Right lung (tissue), 2 donors: ENCODE measurements at regions not wholly inside any gene's neighbourhood (a gene's known extent, or its start where the extent isn't known, plus 50 kb on each side); places are given as distances from the start of the nearest gene placed in this dataset.

Source experiments
- DNase-seq, 2 donors: peaks; one replicate each; pipeline ENCODE4 v3.0.0-alpha.2; 2013

DNA sequence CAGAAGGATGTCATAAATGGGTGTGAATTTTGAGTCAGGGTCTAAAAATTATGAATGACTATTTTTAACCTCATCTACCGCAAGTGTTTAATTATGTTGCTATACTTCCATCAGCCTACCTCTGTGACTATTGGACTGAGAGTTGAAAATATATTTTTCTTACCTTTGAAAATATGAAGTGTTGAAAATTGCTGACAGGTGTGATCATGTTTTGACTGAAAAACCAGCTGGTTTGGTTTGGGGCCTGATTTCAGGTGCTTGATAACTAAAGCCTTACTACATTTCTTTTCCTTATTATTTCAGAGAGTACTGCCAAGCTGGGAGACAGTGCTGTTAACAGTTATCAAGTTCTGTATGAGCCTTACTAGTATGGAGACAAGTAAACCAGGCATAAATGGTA lies 107.2 kb upstream of the DUSP10 start:
- no peak for DNase-seq

DNA sequence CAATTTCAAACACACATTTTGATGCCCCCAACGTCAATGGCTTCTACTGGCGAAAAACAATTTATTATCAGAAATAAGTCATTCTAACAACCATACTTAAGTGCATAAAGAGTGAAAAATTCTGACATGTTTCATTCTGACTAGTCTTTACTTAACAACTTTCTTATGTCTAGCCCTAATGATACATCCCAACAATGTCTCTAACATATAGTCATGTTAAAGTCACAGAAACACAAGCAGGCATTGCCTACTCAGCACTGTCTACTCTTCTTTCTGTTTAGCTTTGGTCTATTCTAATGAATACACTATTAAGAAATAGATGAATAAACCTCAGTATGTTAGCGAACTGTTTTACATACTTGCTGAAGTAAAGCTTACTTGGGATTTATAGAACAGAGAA lies 105.8 kb upstream of the DUSP10 start:
- no peak for DNase-seq

DNA sequence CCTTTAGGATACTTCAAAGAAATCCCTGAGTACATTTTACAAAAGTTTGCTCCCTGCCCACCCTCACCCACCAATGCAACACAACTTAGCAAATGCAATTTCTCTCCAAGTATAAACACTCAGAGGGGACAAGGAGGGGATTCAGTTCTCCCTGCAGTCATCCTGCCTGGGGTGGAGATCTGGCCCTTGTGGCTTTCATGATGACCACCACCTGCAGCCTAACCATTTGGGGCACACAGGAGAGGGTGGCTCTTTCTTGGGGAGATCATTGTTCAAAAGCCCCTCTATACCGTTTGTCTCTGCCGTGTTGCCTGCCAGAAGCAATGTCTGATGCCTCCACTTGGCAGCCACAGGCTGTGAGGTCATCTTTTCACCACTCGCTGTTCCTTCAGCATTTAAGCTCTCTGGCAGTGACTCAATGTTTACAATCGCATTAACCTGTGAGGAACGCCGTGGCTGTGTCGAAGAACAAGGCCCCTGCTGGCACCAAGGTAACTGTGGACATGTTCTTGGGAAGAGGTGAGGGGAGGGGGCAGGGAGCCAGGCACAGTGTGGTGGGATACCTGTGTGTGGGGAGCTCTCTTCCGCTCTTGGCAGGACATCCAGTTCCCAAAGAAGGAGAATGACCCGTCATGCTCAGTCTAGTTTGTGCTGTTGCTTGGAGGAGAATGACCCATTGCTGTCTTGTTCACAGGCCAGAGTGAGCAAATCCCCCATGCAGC lies 103.9 kb upstream of the DUSP10 start:
- peak in 1 of 2 donors; percentile 31 for DNase-seq

DNA sequence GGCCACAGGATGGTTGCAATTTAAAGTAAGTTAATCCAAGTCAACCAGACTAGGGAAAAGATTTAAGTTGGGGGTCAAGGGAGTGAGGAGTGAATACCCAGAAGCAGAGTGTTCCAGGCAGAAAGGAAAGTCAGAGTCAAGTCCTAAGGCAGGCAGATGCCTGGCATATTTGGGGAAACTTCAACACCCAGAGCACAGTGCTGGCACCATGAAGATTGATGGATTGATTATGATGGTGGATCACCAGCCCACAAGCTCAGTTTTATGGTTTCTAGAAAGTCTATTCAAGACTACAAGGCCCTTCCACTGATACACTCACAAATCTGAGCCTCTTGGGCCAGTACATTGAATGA lies 100.1 kb upstream of the DUSP10 start:
- DNase-seq, result no peak

DNA sequence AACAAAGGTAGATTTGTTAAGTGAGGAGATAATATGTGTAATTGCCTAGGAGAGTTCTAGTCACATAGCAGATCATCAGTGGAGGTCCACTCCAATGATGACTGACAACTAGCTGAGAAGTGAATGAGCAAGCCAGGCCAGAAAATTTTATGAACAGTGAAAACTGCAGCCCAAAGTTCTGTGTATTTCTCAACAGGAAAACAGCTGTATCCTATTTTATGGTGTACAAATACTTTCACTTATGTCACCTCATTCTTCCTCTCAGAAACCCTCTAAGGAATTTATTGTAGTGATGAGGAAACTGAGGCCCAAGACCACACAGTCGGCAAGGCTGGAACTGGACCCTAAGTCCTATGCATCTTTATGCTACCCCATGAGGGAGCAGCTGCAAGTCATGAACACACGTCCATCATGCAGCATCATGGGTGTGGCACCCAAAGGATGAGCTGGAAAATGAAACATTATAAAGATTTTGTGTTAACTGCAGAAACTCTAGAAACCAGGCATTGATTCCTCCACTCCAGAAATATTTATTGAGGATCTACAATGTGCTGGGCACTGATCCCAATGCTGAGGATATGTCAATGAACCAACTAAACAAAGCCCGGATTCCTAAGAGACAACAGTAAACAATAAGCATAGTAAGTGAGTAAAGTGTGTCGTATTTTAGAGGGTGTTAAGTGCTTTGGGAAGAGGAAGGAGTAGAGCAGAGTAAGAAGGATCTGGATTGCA lies 99.5 kb upstream of the DUSP10 start:
- DNase-seq, result peak in 1 of 2 donors; percentile 64

DNA sequence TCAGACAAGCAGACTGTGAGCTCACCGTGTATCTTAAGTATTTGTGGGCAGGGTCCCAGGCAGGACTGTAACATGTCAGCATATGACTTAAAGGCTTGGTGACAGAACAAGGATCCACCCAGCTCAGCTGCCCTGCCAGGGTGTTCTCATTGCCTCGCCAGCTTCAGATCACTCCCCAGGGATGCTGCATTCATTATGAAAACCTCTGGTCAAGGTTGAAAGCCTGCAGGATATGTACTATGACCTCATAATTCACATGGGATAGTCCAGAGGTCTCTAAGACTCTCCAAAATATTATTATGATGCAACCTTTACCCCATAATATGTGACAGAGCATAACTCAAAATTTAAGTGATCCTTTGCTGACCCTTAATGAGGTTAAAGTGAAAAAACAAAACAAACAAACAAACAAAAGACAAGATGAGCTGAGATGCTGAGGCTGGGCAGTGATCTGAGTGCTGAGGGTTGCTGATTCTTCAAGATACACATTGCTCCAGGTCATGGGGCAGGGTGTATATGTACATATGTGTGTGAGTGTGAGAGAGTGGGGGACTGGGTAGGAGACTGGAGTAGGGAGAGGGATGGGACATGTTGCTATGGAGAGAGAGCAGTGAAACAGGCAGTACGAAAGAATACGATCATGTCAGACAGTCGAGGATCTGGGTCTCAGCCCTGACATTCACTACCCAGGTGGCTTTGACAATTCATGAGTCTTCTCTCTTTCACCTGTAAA lies 98.8 kb upstream of the DUSP10 start:
- DNase-seq, result no peak

DNA sequence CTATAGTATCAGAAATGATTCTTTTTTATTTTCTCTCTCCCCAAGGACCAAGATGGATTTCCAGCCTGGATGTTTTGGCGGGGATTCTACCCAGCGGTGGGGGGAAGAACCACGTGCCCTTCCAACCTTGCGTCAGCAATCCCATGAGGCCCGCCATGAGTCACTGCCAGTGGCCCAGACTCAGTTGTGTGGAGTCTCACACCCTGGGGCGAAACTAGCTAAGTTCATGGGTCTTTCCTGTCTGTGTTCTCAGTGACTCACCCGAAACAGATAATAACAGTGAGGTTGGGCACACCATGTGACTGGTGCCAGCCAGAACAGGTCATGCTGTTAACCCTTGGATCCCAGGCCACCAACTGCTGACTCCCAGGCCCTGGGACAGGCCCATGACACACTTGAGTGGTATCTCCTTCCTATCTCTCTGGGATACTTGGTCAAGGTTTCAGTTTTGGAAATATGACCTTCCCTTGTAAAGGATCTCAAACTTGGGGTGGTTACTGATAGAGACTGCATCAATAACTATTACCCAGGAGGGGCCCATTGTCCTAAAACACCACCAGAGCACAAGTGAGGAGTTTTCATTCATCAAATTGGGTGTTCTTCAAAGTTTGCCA lies 98.0 kb upstream of the DUSP10 start:
- DNase-seq, result no peak

DNA sequence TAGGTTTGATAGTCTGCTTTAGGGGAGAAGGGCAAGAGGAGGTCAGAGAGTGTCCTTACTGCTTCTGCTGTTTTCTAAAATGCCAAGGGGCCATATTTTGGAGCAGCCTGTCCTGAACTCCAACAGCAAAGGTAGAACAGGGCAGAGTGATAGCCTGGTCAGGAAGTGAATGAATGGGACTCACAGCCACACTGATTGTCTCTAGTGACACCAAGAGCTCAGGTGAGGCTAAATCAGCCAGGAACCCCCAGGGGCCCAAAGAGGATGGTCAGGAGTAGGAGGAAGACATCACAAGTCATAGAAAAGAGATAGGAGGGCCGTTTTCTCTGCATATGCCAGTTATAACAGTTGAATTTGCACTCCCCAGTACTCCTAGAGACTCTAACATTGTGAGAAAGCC lies 97.4 kb upstream of the DUSP10 start:
- no peak for DNase-seq

DNA sequence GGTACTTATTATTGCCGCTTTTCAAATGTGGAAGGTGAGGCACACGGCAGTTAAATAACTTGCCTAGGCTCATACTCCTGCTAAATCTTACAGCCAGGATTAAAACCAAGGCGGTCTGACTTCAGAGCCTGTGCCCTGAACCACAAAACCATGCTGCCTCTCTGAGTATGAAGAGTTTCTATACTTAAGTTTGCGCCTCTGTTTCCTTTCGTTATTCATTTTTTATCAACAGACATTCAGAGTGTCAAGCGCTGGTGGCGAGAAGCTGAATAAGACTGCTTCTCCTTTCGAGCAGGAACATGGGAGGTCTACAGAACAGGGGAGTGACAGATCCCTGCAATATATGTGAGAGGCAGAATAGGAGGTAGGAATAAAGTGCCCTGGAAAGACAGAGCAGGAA lies 96.0 kb upstream of the DUSP10 start:
- DNase-seq, result no peak

DNA sequence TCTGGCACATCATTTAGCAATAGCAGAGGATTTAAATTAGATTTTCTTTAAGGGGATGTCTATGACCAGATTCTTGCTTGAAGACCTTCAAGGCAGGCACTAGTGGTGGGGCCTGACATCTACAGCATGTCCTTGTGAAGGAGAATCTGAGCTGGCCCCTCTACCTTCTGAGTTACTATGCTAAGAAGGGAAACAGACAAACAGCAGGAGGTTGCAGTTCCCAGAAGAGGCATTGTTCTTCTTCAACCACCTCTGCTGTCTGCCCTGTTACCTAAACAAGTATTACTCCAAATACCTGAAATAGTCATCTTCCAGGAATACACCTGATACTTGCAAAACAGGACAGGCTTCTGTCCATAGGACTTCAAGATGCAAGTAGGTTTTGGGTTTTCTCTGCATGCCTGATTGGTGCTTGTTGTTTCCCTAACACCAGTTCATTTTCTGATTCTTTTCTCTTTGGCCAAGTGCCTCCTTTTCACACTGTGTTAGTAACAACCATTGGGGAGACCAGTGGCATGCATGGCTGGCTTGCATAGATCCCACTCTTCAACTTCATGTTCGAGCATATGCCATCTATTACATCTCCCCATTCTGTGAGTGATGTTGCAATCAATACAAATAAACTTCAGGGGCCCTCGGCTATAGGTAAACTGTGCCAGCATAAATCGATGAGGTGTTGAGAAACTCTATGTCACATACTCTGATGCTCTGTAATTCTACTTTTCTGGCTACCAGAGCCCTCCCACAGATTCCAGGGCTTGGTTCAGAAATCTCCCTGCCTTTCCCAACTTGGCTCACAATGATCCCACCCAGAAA lies 93.0 kb upstream of the DUSP10 start:
- DNase-seq, result no peak

DNA sequence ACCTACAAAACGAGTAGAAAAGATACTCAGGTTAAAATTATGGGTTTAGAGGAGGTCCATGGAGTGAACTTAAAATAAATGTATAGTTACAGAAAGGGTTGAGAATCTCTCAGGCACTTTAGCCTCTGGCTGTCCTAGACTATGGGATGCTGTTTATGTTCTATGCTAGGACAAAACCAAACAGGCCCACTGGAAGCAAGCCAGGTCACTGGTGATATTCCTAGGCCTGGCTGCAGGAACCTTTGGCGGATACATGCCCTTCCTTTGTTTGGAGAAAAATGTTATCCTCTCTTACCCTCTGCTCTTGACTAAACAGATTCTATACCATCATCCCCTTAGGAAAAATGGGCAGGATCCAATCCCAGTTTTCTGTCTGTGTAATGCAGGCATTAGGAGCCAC lies 90.7 kb upstream of the DUSP10 start:
- peak in 1 of 2 donors; percentile 36 for DNase-seq

DNA sequence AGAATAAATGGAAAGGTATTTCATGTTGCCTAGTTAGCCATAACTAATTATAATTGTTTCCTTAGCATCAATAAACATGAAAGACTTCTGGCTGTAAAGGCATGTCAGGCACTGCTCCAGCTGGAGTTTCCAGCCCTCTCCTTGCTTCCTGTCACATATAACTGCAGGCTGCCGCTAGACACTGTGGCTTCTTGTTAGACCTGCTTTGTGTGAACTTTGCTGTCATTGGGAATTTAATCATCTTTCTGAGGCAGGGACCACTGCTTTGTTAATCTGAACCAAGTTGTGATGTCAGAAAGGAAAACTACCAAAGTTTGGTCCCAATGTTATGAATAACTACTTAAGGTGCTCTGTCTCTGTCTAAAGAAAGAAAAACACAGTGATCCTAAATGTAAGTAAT lies 90.3 kb upstream of the DUSP10 start:
- no peak for DNase-seq

DNA sequence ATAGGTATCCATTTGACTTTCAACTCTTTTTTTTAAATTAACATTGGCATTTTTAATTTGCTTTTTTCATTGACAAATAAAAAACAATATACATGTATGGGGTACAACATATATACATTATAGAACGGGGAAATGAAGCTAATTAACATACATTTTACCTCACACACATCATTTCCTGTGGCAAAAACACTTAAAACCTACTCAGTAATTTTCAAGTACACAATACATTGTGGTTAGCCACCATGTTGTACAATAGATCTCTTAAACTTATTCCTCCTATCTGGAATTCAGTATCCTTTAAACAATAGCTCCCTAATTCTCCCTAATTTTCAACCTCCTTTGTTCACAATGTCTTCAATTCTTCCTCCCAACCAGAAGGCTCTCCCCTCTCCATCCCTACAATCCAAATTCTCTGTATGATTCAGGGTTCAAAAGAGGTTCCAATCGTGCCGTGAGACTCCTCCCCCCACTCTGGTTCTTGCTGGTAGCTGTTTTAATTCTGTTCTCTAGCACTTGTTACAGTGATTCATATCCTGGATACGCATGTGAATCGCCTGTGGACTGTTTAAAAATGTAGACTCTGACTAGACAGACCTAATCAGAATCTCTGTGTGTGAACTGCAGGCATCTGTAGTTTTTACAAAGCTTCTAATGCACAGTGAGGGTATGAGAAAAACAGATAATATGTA lies 87.6 kb upstream of the DUSP10 start:
- DNase-seq, result no peak

DNA sequence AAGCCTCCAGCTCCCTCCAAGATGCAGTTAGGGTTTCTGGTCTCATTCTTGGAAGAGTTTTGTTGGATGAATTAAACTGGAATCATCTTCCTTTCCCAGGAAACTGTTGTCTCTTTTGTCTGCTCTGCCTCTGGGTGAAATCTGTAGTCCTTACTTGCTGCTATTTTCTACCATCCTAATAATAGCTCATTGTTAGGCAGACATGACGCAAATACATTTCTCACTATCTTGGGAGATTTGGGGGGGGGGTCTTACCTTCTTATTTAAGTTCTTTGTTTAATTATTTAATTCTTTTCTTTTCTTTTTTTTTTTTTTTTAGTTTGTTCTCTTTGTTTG lies 85.4 kb upstream of the DUSP10 start:
- no peak for DNase-seq

DNA sequence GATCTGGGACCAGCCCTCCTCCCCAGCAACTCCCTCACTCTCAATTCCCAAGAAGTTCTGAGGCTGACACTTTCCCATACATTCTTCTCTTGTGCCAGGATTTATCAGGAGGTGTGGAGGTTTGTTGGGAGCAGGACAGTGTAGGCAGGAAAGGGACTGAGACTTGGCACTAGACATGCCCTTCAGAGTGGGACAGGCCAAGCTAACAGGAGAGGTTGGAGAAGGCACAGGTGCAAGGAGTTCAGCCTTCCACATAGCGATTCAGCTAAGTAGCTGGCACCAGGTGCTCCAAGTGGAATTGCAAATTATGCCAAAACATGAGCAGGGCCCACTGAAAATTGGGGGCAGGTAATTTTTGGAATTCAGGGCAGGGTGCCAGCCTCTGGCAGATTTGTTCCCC lies 83.0 kb upstream of the DUSP10 start:
- DNase-seq, result no peak

DNA sequence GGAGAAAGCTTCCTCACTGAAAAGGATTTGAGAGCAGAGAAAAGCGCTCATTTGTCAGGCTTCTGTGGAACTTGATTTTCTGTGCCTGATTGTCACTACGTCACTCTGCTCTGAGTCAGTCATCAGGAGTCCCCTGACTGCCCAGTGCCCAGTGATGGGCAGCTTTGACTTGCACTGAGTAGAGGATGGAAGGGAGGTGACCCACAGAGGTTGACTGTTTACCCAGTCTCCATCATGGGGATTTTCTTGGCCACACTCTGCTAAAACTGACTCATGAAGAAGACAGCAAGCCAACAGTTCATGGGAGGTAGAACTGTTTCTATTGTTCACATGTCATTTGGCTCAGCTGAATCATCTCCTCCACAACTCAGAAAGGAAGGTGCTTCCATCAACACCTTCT lies 82.1 kb upstream of the DUSP10 start:
- no peak for DNase-seq

DNA sequence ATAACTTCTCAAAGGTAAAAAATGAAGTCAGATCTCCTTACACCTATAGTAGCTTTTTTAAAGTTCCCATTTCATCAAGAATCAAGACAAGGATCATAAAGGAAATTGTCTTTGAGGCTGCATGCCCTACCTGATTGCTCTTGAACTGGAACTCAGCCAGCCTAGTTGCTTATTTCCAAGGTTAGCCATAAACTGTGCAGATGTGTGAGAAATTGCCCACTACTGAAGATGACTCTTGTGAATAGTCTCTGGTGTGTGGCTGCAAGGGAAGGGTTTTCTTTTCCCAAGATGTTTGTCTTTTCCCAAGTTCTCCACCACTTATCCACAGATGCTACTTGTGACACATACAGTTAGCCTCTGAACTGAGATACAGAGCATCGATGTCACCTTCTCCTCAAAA lies 81.7 kb upstream of the DUSP10 start:
- DNase-seq, result no peak

DNA sequence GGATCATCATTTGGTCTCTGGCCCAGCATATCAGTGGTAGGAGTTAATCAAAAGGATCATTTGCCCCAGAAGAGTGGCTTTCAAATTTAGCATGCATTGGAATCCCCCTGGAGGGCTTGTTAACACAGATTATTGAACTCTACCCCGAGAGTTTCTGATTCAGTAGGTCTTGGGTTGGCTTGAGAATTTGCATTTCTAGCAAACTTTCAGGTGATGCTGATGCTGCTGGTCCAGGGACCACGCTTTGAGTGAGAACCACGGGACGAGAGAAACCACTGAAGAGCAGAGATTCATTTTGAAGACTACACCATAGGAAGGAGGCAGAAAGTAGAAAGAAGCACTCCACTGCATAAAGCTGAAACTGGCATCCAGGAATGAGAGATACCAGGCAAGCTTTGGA lies 81.3 kb upstream of the DUSP10 start:
- no peak for DNase-seq

DNA sequence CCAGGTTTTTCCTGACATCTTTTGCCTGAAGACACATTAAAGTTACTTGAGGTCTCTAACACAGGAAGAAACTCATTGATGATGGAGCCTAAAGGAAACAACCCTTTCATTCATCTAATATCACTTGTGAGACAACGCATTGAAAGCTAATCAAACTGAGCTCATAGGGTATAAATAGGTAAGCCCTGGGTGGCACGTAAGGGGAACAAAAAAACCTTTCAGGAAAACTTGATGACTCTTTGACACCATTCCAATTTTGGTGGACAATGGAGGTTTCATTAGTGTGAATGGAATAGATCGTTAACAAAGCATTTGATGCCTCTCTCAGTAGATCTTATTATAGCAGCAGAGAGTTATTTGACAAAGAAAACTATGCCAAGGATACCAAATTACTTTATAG lies 80.7 kb upstream of the DUSP10 start:
- no peak for DNase-seq

DNA sequence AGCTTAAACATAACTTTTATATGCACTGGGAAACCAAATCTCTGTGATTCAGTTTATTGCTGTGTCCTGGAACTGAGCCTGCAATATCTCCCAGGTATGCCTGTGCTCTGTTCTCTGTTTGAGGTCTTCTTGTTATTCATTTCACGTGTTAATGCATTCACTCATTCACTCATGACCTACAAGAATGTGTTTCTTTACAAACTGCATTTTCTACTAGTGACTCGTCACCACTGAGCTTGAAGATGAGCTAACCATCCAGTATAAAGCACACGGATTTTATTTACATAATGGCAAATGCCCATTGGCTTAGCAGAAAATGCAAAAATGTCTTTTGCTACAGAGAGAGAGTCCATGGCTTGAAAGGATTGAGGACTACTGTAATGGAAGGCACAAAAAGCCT lies 75.0 kb upstream of the DUSP10 start:
- DNase-seq, result no peak

DNA sequence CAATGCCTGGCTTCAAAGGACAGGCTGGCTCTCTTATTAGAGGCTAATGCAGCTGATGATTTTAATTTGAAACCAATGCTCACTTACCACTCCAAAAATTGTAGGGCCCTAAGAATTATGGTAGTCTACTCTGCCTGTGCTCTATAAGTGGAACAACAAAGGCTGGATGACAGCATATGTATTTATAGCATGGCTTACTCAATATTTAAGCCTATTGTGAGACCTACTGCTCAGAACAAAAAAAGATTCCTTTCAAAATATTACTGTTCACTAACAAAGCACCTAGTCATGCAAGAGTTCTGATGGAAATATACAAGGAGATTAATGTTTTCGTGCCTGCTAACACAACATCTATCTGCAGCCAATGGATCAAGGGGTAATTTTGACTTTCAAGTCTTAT lies 73.8 kb upstream of the DUSP10 start:
- no peak for DNase-seq
